ENCODE measurements at regions not wholly inside any gene's neighbourhood (a gene's known extent, or its start where the extent isn't known, plus 50 kb on each side); places are given as distances from the start of the nearest gene placed in this dataset.
A peak's percentile ranks its signal among the peaks of the same experiment; 100 is the strongest.

GRCh38 chr3:101099791-101100190 is 106.6 kb upstream of the ABI3BP start:
- H3K27me3 Mint-ChIP-seq: peaks cover 20 to 25% of the 10 kb centered on the region in 2 donors
- H3K9me3 Mint-ChIP-seq: no peaks in the 10 kb centered on the region
- no peak overlapping the region for H3K27ac Mint-ChIP-seq
- DNase-seq (no peak), ATAC-seq (replicated peaks) (no peak)
- no peak overlapping the region for H3K4me3 Mint-ChIP-seq
- H3K4me1 Mint-ChIP-seq (ENCODE audit: low read depth in 2 of 2): no peaks in the 10 kb centered on the region
- H3K36me3 Mint-ChIP-seq (ENCODE audit: insufficient read depth): no peaks in the 10 kb centered on the region

- ATAC-seq (replicated peaks): no peak
- Mint-ChIP-seq H3K9me3 (no peaks in the 10 kb centered on the region), H3K36me3 (ENCODE audit: insufficient read depth) (no peaks in the 10 kb centered on the region), H3K27ac (no peak overlapping the region), H3K4me3 (no peak overlapping the region), H3K4me1 (ENCODE audit: low read depth in 2 of 2) (no peaks in the 10 kb centered on the region), H3K27me3 (peaks cover 25 to 30% of the 10 kb centered on the region in 2 donors)
- no peak for DNase-seq
Measured at GRCh38 chr3:101096444-101096843, 103.2 kb upstream of the ABI3BP start.

- no peaks in the 10 kb centered on the region for H3K9me3 Mint-ChIP-seq
- H3K27ac Mint-ChIP-seq: no peak overlapping the region
- ATAC-seq (replicated peaks): no peak
- H3K36me3 Mint-ChIP-seq (ENCODE audit: insufficient read depth): no peaks in the 10 kb centered on the region
- no peak for DNase-seq
- no peaks in the 10 kb centered on the region for H3K4me1 Mint-ChIP-seq (ENCODE audit: low read depth in 2 of 2)
- H3K27me3 Mint-ChIP-seq: peaks cover 25 to 31% of the 10 kb centered on the region in 2 donors
- no peak overlapping the region for H3K4me3 Mint-ChIP-seq
Measured at GRCh38 chr3:101095693-101096430, 102.6 kb upstream of the ABI3BP start.

GRCh38 chr3:101091489-101091888 is 98.3 kb upstream of the ABI3BP start:
- DNase-seq: no peak
- no peak for ATAC-seq (replicated peaks)
- H3K36me3 Mint-ChIP-seq (ENCODE audit: insufficient read depth): no peaks in the 10 kb centered on the region
- H3K9me3 Mint-ChIP-seq: no peaks in the 10 kb centered on the region
- H3K27ac Mint-ChIP-seq: no peak overlapping the region
- no peak overlapping the region for H3K4me3 Mint-ChIP-seq
- H3K4me1 Mint-ChIP-seq (ENCODE audit: low read depth in 2 of 2): no peaks in the 10 kb centered on the region
- H3K27me3 Mint-ChIP-seq: peaks cover 19 to 27% of the 10 kb centered on the region in 2 donors

GRCh38 chr3:101085752-101086151 is 92.5 kb upstream of the ABI3BP start:
- ATAC-seq (replicated peaks) (no peak), DNase-seq (no peak)
- Mint-ChIP-seq H3K9me3 (no peaks in the 10 kb centered on the region), H3K27ac (no peak overlapping the region), H3K4me3 (no peak overlapping the region), H3K36me3 (ENCODE audit: insufficient read depth) (no peaks in the 10 kb centered on the region), H3K27me3 (peaks cover 15 to 27% of the 10 kb centered on the region in 2 donors), H3K4me1 (ENCODE audit: low read depth in 2 of 2) (no peaks in the 10 kb centered on the region)

- Mint-ChIP-seq H3K9me3 (no peaks in the 10 kb centered on the region), H3K4me3 (no peak overlapping the region), H3K27me3 (peaks cover 15 to 16% of the 10 kb centered on the region in 2 donors), H3K36me3 (ENCODE audit: insufficient read depth) (no peaks in the 10 kb centered on the region), H3K4me1 (ENCODE audit: low read depth in 2 of 2) (no peaks in the 10 kb centered on the region), H3K27ac (no peak overlapping the region)
- DNase-seq: no peak
- no peak for ATAC-seq (replicated peaks)
Measured at GRCh38 chr3:101084404-101084803, 91.2 kb upstream of the ABI3BP start.

GRCh38 chr3:101081999-101082398 is 88.8 kb upstream of the ABI3BP start:
- peaks cover under 1 to 15% of the 10 kb centered on the region in 2 donors for H3K27me3 Mint-ChIP-seq
- no peak for ATAC-seq (replicated peaks)
- no peaks in the 10 kb centered on the region for H3K4me1 Mint-ChIP-seq (ENCODE audit: low read depth in 2 of 2)
- H3K36me3 Mint-ChIP-seq (ENCODE audit: insufficient read depth): no peaks in the 10 kb centered on the region
- H3K9me3 Mint-ChIP-seq: no peaks in the 10 kb centered on the region
- H3K27ac Mint-ChIP-seq: no peak overlapping the region
- DNase-seq: no peak
- no peak overlapping the region for H3K4me3 Mint-ChIP-seq

GRCh38 chr3:101081446-101081845 is 88.2 kb upstream of the ABI3BP start:
- H3K4me1 Mint-ChIP-seq (ENCODE audit: low read depth in 2 of 2): no peaks in the 10 kb centered on the region
- no peak overlapping the region for H3K27ac Mint-ChIP-seq
- H3K36me3 Mint-ChIP-seq (ENCODE audit: insufficient read depth): no peaks in the 10 kb centered on the region
- peaks cover 0 to 15% of the 10 kb centered on the region in 2 donors for H3K27me3 Mint-ChIP-seq
- DNase-seq (no peak), ATAC-seq (replicated peaks) (no peak)
- H3K9me3 Mint-ChIP-seq: no peaks in the 10 kb centered on the region
- no peak overlapping the region for H3K4me3 Mint-ChIP-seq

GRCh38 chr3:101077361-101078011 is 84.3 kb upstream of the ABI3BP start:
- Mint-ChIP-seq H3K4me1 (ENCODE audit: low read depth in 2 of 2) (no peaks in the 10 kb centered on the region), H3K4me3 (no peak overlapping the region), H3K9me3 (no peaks in the 10 kb centered on the region), H3K27ac (no peak overlapping the region), H3K36me3 (ENCODE audit: insufficient read depth) (no peaks in the 10 kb centered on the region), H3K27me3 (peaks cover 0 to 15% of the 10 kb centered on the region in 2 donors)
- ATAC-seq (replicated peaks) (no peak), DNase-seq (no peak)

- no peak overlapping the region for H3K27ac Mint-ChIP-seq
- H3K4me3 Mint-ChIP-seq: no peak overlapping the region
- peaks cover 2 to 3% of the 10 kb centered on the region in 2 donors for H3K4me1 Mint-ChIP-seq (ENCODE audit: low read depth in 2 of 2)
- H3K27me3 Mint-ChIP-seq: peaks cover 10 to 21% of the 10 kb centered on the region in 2 donors
- H3K9me3 Mint-ChIP-seq: no peaks in the 10 kb centered on the region
- DNase-seq (no peak), ATAC-seq (replicated peaks) (no peak)
- no peaks in the 10 kb centered on the region for H3K36me3 Mint-ChIP-seq (ENCODE audit: insufficient read depth)
Measured at GRCh38 chr3:101074518-101074917, 81.3 kb upstream of the ABI3BP start.

- Mint-ChIP-seq H3K9me3 (no peaks in the 10 kb centered on the region), H3K27ac (no peak overlapping the region), H3K4me1 (ENCODE audit: low read depth in 2 of 2) (peaks cover 2 to 3% of the 10 kb centered on the region in 2 donors), H3K27me3 (peaks cover 8 to 21% of the 10 kb centered on the region in 2 donors), H3K36me3 (ENCODE audit: insufficient read depth) (no peaks in the 10 kb centered on the region), H3K4me3 (no peak overlapping the region)
- ATAC-seq (replicated peaks): no peak
- no peak for DNase-seq
Measured at GRCh38 chr3:101072300-101072699, 79.1 kb upstream of the ABI3BP start.

- ATAC-seq (replicated peaks) (no peak), DNase-seq (no peak)
- H3K36me3 Mint-ChIP-seq (ENCODE audit: insufficient read depth): no peaks in the 10 kb centered on the region
- no peak overlapping the region for H3K4me3 Mint-ChIP-seq
- peaks cover 2 to 3% of the 10 kb centered on the region in 2 donors for H3K4me1 Mint-ChIP-seq (ENCODE audit: low read depth in 2 of 2)
- H3K27ac Mint-ChIP-seq: no peak overlapping the region
- H3K9me3 Mint-ChIP-seq: no peaks in the 10 kb centered on the region
- peaks cover 8 to 32% of the 10 kb centered on the region in 2 donors for H3K27me3 Mint-ChIP-seq
Measured at GRCh38 chr3:101070799-101071121, 77.5 kb upstream of the ABI3BP start.

GRCh38 chr3:101069901-101070798 is 76.9 kb upstream of the ABI3BP start:
- ATAC-seq (replicated peaks): peak; percentile 76
- H3K27me3 Mint-ChIP-seq: peaks cover 9 to 38% of the 10 kb centered on the region in 2 donors
- peak; percentile 39 to 42 (median 39) for DNase-seq
- H3K9me3 Mint-ChIP-seq: no peaks in the 10 kb centered on the region
- H3K4me3 Mint-ChIP-seq: no peak overlapping the region
- no peak overlapping the region for H3K27ac Mint-ChIP-seq
- no peaks in the 10 kb centered on the region for H3K36me3 Mint-ChIP-seq (ENCODE audit: insufficient read depth)
- peaks cover 2 to 3% of the 10 kb centered on the region in 2 donors for H3K4me1 Mint-ChIP-seq (ENCODE audit: low read depth in 2 of 2)

All from effector memory CD8-positive, alpha-beta T cell (primary cell).